ENCODE measurements at regions not wholly inside any gene's neighbourhood (a gene's known extent, or its start where the extent isn't known, plus 50 kb on each side); places are given as distances from the start of the nearest gene placed in this dataset.

DNA sequence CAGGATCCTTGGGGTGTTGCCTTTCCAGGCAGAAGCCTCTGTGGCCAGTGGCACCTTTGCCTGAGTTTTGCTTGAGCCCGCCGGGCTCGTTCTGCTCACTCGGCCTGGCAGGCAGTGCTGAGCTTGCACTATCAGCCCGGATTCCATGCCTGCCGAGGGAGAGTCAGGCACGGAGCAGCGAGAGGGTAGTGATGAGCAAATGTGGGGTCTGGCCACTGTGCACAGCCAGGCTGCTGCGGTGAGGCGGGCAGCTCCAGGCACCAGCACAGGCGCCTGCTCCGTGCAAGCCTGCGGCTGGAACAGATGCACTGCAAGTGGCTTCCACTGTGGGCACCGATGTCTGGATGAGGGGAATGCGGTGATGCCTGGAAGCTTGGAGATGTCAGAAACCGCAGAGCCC is 619.2 kb downstream of the RAPGEF2 start:
- POLR2A ChIA-PET: no interaction called here
- CTCF ChIA-PET: no interaction called here

DNA sequence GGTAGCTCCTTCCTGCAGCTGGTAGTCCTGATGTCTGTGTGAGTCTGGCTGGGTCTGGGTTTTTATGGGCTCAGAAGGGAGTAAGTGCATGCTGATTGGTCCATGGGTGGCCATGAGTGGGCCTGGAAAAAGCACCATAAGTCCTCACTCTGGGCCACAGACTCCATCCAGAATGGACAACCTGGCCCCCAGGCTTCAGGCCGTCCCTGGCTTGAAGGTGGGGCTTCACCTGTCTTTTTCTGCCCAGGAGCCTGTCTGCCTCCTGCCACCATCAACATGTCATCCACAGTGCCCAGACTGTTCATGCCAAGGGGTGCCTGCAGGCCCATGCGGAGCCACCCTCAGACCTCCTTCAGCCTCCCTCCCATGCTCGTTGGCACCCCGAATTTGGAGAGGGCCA is 620.0 kb downstream of the RAPGEF2 start:
- POLR2A ChIA-PET: no interaction called here
- CTCF ChIA-PET: no interaction called here

DNA sequence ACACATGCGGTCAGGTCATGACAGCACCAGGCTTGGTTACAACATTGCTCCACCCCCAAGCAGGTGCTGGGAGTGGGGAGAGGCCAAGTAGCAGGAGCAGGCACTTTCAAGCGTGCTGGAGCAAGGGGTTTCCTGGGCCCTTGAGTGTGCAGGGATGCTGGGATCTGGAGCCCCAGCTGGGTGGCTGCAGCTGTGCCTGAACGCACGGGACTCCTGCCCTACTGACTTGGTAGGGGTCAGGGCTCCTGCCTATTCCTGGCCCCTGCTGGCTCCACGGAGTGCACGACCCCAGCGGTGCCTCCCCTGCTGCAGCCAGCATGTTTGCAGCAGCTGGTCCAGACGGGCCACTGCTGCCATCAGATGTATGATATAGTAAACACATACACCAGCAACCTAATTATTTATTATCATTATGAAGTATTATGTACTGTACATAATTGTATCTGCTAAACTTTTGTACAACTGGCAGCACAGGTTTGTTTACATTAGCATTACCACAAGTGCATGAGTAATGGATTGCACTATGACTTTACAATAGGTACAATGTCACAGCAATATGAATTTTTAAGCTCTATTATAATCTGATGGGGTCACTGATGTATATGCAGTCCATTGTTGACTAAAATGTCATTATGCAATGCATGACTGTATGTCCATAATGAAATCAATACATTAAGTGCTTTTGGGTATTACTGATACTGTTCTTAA is 620.6 kb downstream of the RAPGEF2 start:
- ChIA-PET POLR2A (no interaction called here), CTCF (no interaction called here)

DNA sequence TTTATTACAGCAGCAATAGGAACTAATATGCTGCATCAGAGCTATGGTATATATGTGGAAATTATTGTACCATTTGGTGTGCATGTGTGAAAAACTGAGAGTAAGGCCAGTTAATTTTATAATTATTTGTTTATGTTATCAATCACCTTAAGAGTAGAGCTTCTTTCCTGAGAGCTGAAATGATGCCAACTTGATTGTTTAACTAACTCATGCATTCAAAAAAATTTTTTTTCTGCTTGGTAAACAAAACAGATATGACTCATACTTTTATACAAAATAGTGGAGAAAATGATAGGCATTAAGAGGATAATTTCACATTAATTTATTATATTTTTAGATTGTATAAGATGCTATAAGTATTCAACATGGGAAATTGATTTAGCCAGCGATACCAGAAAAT is 622.7 kb downstream of the RAPGEF2 start:
- CTCF ChIA-PET: no interaction called here
- POLR2A ChIA-PET: no interaction called here

DNA sequence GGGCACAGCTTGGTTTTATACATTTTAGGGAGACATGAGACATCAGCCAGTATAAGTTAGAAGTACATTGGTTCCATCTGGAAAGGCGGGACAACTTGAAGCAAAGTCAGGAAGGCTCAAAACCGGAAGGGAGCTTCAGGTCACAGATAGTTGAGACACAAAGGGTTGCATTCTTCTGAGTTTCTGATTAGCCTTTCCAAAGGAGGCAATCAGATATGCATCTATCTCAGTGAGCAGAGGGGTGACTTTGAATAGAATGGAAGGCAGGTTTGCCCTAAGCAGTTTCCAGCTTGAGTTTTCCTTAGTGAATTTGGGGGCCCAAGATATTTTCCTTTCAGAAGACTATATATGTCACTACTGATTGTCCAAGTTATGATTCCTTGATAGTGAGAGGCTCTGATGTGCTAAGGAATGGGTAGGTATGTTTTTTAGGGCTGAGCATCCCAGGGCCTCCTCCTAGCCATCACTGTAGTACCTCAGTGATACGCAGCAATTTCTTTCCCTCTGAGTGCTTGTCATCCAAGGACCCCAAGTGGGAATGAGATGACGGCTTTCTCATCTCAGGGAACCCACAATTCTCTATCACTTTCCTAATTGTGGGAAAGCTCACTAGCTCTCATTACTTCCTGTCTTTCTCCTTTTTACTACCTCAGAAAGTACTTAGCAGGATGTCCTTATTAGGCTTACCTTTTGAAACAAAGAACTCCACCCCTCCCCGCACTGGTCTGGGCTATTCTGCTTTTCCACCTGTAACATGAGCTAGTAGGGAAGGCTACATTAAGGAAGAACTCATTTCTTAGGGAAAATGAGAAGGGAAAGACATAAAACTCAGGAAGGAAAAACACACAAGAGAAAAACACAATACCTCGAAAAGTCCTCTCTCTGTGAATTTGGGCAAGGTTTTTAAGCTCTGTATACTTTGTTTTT is 632.7 kb downstream of the RAPGEF2 start:
- CTCF ChIA-PET: no interaction called here
- POLR2A ChIA-PET: no interaction called here

DNA sequence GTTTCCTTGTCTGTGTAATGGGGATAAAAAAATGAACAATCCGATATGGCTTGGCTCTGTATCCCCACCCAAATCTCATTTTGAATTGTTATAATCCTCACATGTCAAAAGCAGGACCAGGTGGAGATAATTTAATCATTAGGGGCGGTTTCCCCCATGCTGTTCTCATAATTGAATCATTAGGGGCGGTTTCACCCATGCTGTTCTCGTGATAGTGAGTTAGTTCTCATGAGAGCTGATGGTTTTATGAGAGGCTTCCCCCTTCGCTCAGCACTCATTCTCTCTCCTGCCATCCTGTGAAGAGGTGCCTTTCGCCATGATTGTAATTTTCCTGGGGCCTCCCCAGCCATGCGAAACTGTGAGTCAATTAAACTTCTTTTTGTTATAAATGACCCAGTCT is 633.5 kb downstream of the RAPGEF2 start:
- POLR2A ChIA-PET: no interaction called here
- CTCF ChIA-PET: no interaction called here

DNA sequence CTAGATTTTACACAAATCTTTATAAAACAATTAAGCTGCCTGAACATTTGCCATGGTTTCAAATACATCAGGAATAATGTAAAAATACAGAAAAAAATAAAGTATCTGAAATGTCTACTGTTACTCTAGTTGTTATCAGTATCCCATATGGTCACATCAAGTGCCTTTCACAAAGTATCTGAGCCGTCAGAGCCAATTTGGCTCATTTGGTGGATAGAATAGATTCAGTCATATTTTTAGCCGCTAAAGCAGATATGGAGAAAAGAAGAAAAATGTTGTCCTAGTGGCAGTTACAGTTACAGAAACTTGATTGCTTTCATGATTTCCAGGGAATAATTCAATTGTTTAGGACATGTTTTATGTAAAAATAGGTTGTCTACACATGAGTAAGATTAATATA is 641.1 kb downstream of the RAPGEF2 start:
- ChIA-PET POLR2A (no interaction called here), CTCF (no interaction called here)

DNA sequence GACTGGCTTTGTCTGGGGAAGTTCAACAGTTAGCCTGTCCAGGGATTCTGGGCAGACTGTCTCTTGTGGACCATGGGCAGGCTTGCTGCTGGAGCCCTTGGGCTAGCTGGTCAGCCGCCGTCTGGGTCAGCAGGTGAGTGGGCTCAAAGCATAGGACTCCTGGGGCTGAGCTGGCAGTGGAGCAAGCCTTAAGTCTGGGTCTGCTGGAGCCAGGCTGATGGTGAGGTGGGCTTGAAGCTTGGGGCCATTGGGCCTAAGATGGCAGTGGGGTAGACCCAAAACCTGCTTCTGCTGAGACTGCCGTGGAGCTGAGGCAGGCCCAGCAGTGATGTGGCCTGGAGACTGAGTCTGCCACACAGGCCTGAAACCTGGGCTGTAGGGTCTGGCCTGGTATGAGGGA is 645.1 kb downstream of the RAPGEF2 start:
- CTCF ChIA-PET: interaction anchor here (1.0 kb wide), 1 partner anchor 17 kb away, joined by 3 read pairs; no protein-coding TSS in a partner anchor
- POLR2A ChIA-PET: no interaction called here

DNA sequence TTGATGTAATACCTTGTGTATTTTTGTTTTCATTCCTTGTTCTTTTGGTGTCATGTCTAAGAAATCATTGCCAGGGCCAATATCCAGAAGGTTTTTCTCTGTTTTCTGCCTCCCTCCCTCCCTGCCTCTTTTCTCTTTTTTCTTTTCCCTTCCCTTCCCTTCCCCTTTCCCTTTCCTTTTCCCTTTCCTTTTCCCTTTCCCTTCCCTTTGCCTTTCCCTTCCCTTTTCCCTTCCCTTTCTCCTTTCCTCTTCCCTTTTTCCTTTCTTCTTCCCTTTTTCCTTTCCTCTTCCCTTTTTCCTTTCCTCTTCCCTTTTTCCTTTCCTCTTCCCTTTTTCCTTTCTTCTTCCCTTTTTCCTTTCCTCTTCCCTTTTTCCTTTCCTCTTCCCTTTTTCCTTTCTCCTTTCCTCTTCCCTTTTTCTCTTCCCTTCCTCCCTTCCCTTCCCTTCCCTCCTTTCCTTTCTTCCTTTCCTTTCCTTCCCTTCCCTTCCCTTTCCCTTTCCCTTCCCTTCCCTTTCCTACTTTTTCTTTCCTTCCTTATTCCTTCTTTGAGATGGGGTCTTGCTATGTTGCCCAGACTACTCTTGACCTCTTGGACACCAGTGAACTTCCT is 646.1 kb downstream of the RAPGEF2 start:
- POLR2A ChIA-PET: no interaction called here
- CTCF ChIA-PET: interaction anchor here (0.6 to 1.0 kb wide), 2 partner anchors 17 to 571 kb away, joined by 3 read pairs; no protein-coding TSS in a partner anchor

DNA sequence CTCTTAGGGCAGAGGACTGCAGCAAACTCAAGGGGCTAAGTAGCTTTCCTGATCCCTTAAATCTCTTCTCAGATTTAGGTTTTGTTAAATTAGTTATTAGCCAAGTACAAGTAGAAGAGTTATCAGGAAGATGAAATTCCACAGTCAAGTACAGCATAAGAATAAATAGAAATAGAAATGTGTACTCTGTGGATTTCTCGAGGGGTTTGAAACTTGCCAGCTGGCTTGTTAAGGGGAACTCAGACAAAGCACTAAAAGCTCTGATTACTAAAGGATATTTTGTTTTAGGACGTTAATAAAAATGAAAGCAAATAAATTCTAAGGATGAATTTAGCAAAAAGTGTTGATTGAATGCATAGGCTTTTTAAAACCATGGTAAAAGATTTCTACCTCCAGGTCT is 654.6 kb downstream of the RAPGEF2 start:
- CTCF ChIA-PET: no interaction called here

DNA sequence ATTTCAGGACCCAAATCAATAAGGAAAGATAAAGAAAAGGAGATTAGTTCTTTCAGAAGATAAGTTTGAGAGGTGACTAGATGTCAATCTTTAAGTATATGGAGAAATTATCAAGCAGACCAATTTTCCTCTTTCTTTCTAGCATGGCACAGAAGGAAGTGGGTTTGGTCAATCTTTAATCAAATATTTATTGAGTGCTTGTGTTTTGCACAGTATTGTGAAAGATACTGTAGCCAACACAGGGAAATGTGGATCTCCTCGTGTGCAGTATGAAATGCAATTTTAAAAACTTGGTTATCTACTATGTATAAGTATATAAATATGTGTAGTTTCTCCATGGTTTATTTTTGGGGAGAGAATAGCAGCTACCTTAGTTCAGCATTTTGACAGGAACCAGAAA is 655.2 kb downstream of the RAPGEF2 start:
- CTCF ChIA-PET: no interaction called here
- POLR2A ChIA-PET: no interaction called here

More for the DNA sequence above, 654.6 kb downstream of the RAPGEF2 start:
- POLR2A ChIA-PET: no interaction called here

DNA sequence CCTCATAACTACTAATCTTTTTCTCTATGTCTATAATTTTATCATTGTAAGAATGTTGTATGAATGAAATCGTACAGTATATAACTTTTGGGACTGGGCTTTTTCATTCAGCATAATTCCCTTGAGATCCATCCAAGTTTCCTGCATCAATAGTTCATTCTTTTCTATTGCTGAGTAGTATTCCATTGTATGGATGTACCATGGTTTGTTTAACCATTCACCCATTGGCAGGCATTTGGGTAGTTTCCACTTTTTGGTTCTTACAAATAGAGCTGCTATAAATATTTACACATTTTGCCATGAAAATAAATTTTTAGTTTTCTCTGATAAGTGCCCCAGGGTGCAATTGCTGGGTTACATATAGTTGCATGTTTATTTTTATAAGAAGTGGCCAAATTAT is 659.8 kb downstream of the RAPGEF2 start:
- CTCF ChIA-PET: no interaction called here
- POLR2A ChIA-PET: no interaction called here

DNA sequence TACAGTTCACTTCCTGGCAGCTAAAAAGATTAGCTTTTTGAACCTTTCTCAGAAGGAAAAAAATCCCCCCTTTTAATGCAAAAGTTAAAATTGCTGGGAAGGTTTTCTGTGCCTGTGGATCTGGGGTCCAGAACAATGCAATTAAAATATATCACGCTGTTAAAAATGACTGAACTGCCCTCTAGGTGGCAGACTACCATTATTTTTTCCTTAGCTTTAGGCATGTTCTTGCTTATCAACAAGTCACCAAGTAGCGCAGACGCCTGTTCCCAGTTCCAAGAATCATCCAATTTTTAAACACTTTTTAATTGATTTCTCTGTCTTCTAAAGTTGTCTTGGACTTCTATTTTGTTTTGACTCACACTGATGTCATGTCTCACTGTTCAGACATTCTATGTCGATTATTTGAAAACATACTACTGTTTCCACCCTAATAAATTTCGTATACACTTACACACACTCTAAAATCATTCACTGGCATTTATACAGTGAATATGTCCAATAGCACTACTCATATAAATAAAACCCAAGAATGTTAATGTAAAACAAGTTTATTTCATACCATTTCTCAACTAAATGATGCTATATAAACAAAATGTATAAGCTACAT is 661.6 kb downstream of the RAPGEF2 start:
- POLR2A ChIA-PET: no interaction called here
- CTCF ChIA-PET: no interaction called here

DNA sequence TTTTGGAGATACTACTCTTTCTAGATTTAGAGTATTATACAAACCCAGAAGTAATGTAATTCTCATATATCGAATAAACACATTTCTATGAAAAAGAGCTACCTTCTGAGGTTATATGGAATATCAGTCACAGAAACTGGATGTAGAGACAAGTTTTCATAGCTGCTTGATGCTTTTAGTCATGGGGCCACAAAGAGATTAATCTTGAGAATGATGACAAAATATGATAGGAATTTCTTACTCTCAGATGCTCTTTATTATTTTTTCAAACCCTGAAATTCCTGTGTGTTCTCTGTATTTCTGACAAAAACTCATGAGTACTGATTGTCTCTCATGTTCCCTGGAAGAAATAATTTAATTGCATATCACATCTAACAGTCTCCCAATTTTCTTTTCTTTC is 662.5 kb downstream of the RAPGEF2 start:
- ChIA-PET CTCF (interaction anchor here (1.3 kb wide), 1 partner anchor 17 kb away, joined by 3 read pairs; no protein-coding TSS in a partner anchor), POLR2A (no interaction called here)

DNA sequence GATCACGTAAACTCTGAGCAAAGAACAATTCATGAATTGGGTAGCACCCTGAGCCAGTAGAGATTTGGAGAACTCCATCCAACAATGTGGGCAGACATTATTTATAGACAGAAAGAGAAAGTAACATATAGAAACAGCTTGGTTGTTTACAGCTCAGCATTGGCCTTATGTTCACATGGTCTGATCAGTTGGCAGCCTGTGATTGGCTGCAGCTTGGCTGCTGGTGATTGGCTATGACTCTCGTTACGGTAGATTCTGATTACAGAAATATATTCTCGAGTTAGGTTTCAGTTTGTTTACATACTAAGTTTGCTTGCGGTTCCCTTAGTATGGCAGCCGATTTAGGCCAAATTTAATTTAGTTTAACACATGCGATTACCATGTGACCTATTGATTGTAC is 663.4 kb downstream of the RAPGEF2 start:
- CTCF ChIA-PET: interaction anchor here (1.3 kb wide), 1 partner anchor 18 kb away, joined by 3 read pairs; no protein-coding TSS in a partner anchor
- POLR2A ChIA-PET: no interaction called here

DNA sequence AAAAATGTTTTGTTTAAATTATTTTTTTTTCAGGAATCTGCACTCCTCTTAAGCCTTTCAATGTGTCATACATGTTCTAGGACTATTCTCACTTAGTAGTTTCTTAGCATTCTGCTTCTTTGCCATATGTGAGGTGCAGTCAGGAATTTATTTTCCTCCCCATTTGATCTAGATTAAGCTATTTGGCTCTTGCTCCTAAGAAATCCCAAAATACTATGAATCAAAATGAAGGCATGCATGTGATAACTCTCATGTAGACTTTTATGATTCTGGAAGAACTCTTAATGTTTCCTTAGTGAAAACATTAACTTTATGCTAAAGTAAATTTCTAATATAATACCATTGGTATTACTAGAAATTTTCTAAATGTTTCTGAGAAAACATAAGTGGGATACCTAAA is 664.5 kb downstream of the RAPGEF2 start:
- CTCF ChIA-PET: interaction anchor here (1.4 kb wide), 1 partner anchor 23 kb away, joined by 3 read pairs; no protein-coding TSS in a partner anchor
- POLR2A ChIA-PET: no interaction called here

DNA sequence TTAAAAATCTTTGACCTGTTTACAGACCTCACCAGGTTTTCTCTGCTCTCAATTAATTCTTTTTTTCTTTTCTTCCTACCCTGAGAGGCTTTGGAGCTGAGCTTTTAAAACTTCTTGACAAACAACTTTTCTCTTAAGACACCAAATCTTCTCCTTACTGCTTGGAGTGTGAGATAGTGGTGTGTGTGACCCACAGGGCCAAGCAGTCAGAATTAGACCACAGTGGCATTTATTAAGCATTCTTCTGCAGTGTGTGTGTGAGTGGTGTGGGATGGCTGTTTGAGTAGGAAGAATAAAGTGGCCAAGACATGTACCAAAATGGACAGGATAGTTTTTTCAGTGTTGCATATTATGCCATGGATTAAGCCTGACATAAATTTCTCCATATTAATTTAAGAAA is 665.1 kb downstream of the RAPGEF2 start:
- ChIA-PET CTCF (interaction anchor here (1.4 kb wide), 1 partner anchor 23 kb away, joined by 3 read pairs; no protein-coding TSS in a partner anchor), POLR2A (no interaction called here)

DNA sequence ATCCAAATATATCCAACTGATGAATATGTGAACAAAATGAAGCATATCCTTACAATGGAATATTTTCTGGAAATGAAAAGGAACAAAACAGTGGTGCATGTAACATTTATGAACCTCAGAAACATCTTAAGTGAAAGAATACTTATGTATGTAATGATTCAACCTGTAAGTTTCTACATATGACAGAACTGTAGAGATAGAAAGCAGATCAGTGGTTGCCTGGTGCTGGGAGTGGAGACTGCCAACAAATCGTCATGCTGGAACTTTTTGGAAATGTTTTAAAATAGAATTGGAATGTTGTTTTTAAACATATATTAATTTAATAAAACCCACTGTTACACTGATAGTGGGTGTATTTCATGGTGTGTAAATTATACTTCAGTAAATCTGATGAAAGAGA is 667.5 kb downstream of the RAPGEF2 start:
- CTCF ChIA-PET: no interaction called here

DNA sequence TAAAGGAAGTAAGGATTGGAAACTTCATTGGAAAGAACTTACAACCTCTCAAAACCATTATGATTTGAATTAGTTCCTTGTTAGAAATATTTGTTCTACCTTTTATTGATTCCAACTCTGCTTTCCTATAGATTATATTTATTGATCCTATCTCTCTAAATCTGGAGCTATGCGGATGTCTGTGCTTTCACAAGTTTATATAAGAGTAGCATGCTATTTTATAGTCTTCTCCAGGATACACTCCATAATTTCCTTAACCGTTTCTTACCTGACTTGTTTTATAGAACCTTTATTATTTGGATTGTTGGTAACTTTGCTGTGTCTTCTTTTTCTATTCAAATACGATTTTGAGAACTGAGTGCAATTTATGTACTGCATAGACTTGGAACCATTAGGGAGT is 668.1 kb downstream of the RAPGEF2 start:
- CTCF ChIA-PET: no interaction called here
- POLR2A ChIA-PET: no interaction called here

More for the DNA sequence above, 667.5 kb downstream of the RAPGEF2 start:
- POLR2A ChIA-PET: no interaction called here

DNA sequence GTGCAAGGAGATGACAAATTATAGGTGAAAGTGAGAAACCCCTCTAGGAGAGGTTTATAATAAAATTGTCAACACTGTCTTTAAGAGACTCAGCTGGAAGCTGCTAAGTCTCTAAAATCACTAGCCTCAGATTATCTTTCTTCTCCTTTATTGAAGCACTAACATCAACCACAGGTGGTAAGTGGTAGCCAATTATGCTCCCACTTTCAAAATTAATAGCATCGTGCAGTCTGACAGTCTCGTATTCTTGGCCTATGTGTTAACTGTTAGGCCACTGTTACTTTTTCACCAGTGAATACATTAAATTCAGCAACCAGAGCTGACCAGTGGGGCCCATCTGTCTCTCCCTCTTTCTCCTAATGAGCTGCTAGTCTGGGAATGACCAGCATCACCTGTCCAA is 674.1 kb downstream of the RAPGEF2 start:
- ChIA-PET POLR2A (no interaction called here), CTCF (no interaction called here)

Data from activated CD8-positive, alpha-beta memory T cell treated with anti-CD3 and anti-CD28 coated beads for 36 hours (primary cell).